Erythroblast (primary cell): ENCODE measurements at regions not wholly inside any gene's neighbourhood (a gene's known extent, or its start where the extent isn't known, plus 50 kb on each side); places are given as distances from the start of the nearest gene placed in this dataset.

ENCODE experiments used
- GATA1 ChIP-seq: IDR thresholded peaks from 2 replicates; pipeline ENCODE4 v1.6.1; 2011; ENCODE audit warnings: low read depth, mild to moderate bottlenecking, control low read depth, low read length, moderate library complexity
- POLR2A ChIP-seq: IDR thresholded peaks from 2 replicates; pipeline ENCODE4 v1.6.1; 2011; ENCODE audit warnings: mild to moderate bottlenecking, low read length

- TF ChIP-seq POLR2A (no peak), GATA1 (no peak)
Observed at GRCh38 chr4:152164561-152164960, 371.3 kb downstream of the FBXW7 start.
